ENCODE measurements at regions not wholly inside any gene's neighbourhood (a gene's known extent, or its start where the extent isn't known, plus 50 kb on each side); places are given as distances from the start of the nearest gene placed in this dataset.

GRCh38 chr12:60159761-60160160, 563.9 kb downstream of the SLC16A7 start:
- H3K36me3 ChIP-seq (ENCODE audit: control insufficient read depth in 2 of 2, insufficient read depth in 1 of 2, low read length in 2 of 2), result no peaks in the 10 kb centered on the region

GRCh38 chr12:60162988-60163720, 567.3 kb downstream of the SLC16A7 start:
- ChIA-PET CTCF (no interaction called here), POLR2A (no interaction called here)
- no peaks in the 10 kb centered on the region for H3K9me3 ChIP-seq (ENCODE audit: control insufficient read depth, insufficient read depth, low read depth, low read length)
- H3K36me3 ChIP-seq (ENCODE audit: control insufficient read depth in 2 of 2, insufficient read depth in 1 of 2, low read length in 2 of 2), result no peaks in the 10 kb centered on the region
- H3K4me1 ChIP-seq (ENCODE audit: control insufficient read depth, insufficient read depth, low read length), result no peaks in the 10 kb centered on the region
- H3K27ac ChIP-seq (ENCODE audit: extremely low read depth, low read depth, low read length), result no peak overlapping the region
- H3K4me3 ChIP-seq (ENCODE audit: low read depth, low read length), result no peak overlapping the region
- TF ChIP-seq ZNF654 (tag by site-specific recombination; IDR thresholded peaks at IDR 0.05; ENCODE audit: low read depth), result no peak
- no peak for TF ChIP-seq ZNF274 (IDR thresholded peaks at IDR 0.05; ENCODE audit: low read length)
- no peak for TF ChIP-seq ZNF274 (tag by site-specific recombination; IDR thresholded peaks at IDR 0.05; ENCODE audit: borderline replicate concordance)
- TF ChIP-seq SALL2 (tag by site-specific recombination; IDR thresholded peaks at IDR 0.05; ENCODE audit: borderline replicate concordance), result no peak
- TF ChIP-seq SCRT1 (tag by site-specific recombination; IDR thresholded peaks at IDR 0.05; ENCODE audit: borderline replicate concordance), result no peak
- no peak for TF ChIP-seq ZNF776 (tag by site-specific recombination; IDR thresholded peaks at IDR 0.05; ENCODE audit: borderline replicate concordance)
- TF ChIP-seq TRIM28 (IDR thresholded peaks at IDR 0.05; ENCODE audit: borderline replicate concordance, low read length), result no peak
- no peak for TF ChIP-seq ZNF398 (tag by site-specific recombination; IDR thresholded peaks at IDR 0.05)
- no peak for TF ChIP-seq ZNF792 (tag by site-specific recombination; IDR thresholded peaks at IDR 0.05)
- TF ChIP-seq ZNF324 (tag by site-specific recombination; IDR thresholded peaks at IDR 0.05), result no peak
- TF ChIP-seq ZNF521 (tag by site-specific recombination; IDR thresholded peaks at IDR 0.05), result no peak
- TF ChIP-seq ZBTB21 (tag by site-specific recombination; IDR thresholded peaks at IDR 0.05), result no peak
- no peak for TF ChIP-seq ZNF2 (tag by site-specific recombination; IDR thresholded peaks at IDR 0.05)
- no peak for TF ChIP-seq ZNF148 (tag by site-specific recombination; IDR thresholded peaks at IDR 0.05; ENCODE audit: borderline replicate concordance)

More at GRCh38 chr12:60159761-60160160, 563.9 kb downstream of the SLC16A7 start:
- Histone ChIP-seq H3K27ac (ENCODE audit: extremely low read depth, low read depth, low read length) (no peak overlapping the region), H3K9me3 (ENCODE audit: control insufficient read depth, insufficient read depth, low read depth, low read length) (no peaks in the 10 kb centered on the region), H3K4me3 (ENCODE audit: low read depth, low read length) (no peak overlapping the region), H3K4me1 (ENCODE audit: control insufficient read depth, insufficient read depth, low read length) (no peaks in the 10 kb centered on the region)
- ChIA-PET POLR2A (no interaction called here), CTCF (no interaction called here)
- no peak for TF ChIP-seq HOXD13 (CRISPR knock-in tag; IDR thresholded peaks at IDR 0.05; ENCODE audit: borderline replicate concordance)
- no peak for TF ChIP-seq GLI2 (tag by site-specific recombination; IDR thresholded peaks at IDR 0.05; ENCODE audit: borderline replicate concordance, low read depth)
- TF ChIP-seq YY1 (tag by site-specific recombination; IDR thresholded peaks at IDR 0.05), result no peak
- TF ChIP-seq ZNF280C (tag by site-specific recombination; IDR thresholded peaks at IDR 0.05), result no peak
- TF ChIP-seq TCF7L2 (IDR thresholded peaks at IDR 0.05; ENCODE audit: borderline replicate concordance, low read depth, low read length), result no peak
- TF ChIP-seq ZNF394 (tag by site-specific recombination; IDR thresholded peaks at IDR 0.05; ENCODE audit: borderline replicate concordance), result no peak
- no peak for TF ChIP-seq ZBTB11 (tag by site-specific recombination; conservative IDR thresholded peaks at IDR 0.05; ENCODE audit: low read depth)
- TF ChIP-seq SALL2 (tag by site-specific recombination; IDR thresholded peaks at IDR 0.05; ENCODE audit: borderline replicate concordance), result no peak

Data from HEK293 (cell line).